ENCODE measurements at regions not wholly inside any gene's neighbourhood (a gene's known extent, or its start where the extent isn't known, plus 50 kb on each side); places are given as distances from the start of the nearest gene placed in this dataset.

- no peak overlapping the region for H3K27ac ChIP-seq (ENCODE audit: insufficient read depth, low read length)
- H3K36me3 ChIP-seq (ENCODE audit: control insufficient read depth, insufficient read depth, low read length): no peaks in the 10 kb centered on the region
- H3K4me3 ChIP-seq (replicated peaks in 1 of 4; ENCODE audit: control extremely low read depth in 1 of 4, insufficient read depth in 1 of 4, low read depth in 3 of 4, low read length in 4 of 4): no peak overlapping the region
- H3K9ac ChIP-seq (ENCODE audit: insufficient read depth, low read length): no peak overlapping the region
- no peaks in the 10 kb centered on the region for H3K27me3 ChIP-seq (ENCODE audit: control insufficient read depth, insufficient read depth, low read length)
- H3K9me3 ChIP-seq (ENCODE audit: control insufficient read depth, insufficient read depth, low read depth, low read length): no peaks in the 10 kb centered on the region
- no peak overlapping the region for H2AFZ ChIP-seq (ENCODE audit: low read length)
- no peaks in the 10 kb centered on the region for H3K4me1 ChIP-seq (ENCODE audit: control insufficient read depth, extremely low read depth, insufficient read depth, low read length)
- H3K79me2 ChIP-seq (ENCODE audit: control insufficient read depth, insufficient read depth, low read length): no peaks in the 10 kb centered on the region
- TF ChIP-seq EZH2 (IDR thresholded peaks at IDR 0.05; ENCODE audit: low read length, missing control alignments): no peak
- H4K20me1 ChIP-seq (ENCODE audit: control insufficient read depth, extremely low read depth, insufficient read depth, low read length): no peaks in the 10 kb centered on the region
- no peak for DNase-seq (ENCODE audit: low read depth in 2 of 2)
- H3K4me2 ChIP-seq (ENCODE audit: extremely low read depth, insufficient read depth, low read length): no peak overlapping the region
These were observed 1041.4 kb downstream of the NTRK3 start for GRCh38 chr15:87215100-87215499.

DNA sequence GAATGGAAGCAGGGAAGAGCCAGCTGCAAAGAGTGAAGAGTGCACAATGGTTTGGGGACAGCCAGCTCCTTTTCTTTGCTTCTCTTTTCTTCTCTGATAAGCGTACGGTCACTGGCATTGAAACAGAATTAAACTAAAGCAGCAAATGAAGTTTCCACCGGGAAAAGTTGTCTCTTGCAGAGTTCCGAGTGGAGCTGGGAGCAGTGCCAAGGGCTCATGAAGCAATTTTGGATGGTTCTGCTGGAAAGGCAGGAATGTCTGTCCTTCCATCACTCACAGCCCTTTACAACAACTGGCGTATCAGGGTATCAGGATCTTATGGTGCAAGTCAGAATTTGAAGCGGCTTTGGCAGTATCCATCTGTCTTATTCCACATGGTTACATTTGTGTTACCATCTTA is 1042.9 kb downstream of the NTRK3 start:
- Histone ChIP-seq H3K9ac (ENCODE audit: insufficient read depth, low read length) (no peak overlapping the region), H3K79me2 (ENCODE audit: control insufficient read depth, insufficient read depth, low read length) (no peaks in the 10 kb centered on the region), H4K20me1 (ENCODE audit: control insufficient read depth, extremely low read depth, insufficient read depth, low read length) (no peaks in the 10 kb centered on the region), H3K27me3 (ENCODE audit: control insufficient read depth, insufficient read depth, low read length) (no peaks in the 10 kb centered on the region), H3K4me1 (ENCODE audit: control insufficient read depth, extremely low read depth, insufficient read depth, low read length) (no peaks in the 10 kb centered on the region), H3K9me3 (ENCODE audit: control insufficient read depth, insufficient read depth, low read depth, low read length) (no peaks in the 10 kb centered on the region), H3K4me3 (replicated peaks in 1 of 4; ENCODE audit: control extremely low read depth in 1 of 4, insufficient read depth in 1 of 4, low read depth in 3 of 4, low read length in 4 of 4) (no peak overlapping the region), H3K36me3 (ENCODE audit: control insufficient read depth, insufficient read depth, low read length) (no peaks in the 10 kb centered on the region), H3K4me2 (ENCODE audit: extremely low read depth, insufficient read depth, low read length) (no peak overlapping the region), H3K27ac (ENCODE audit: insufficient read depth, low read length) (no peak overlapping the region), H2AFZ (ENCODE audit: low read length) (no peak overlapping the region)
- TF ChIP-seq EZH2 (IDR thresholded peaks at IDR 0.05; ENCODE audit: low read length, missing control alignments): no peak
- TF ChIP-seq, protein P1, sequence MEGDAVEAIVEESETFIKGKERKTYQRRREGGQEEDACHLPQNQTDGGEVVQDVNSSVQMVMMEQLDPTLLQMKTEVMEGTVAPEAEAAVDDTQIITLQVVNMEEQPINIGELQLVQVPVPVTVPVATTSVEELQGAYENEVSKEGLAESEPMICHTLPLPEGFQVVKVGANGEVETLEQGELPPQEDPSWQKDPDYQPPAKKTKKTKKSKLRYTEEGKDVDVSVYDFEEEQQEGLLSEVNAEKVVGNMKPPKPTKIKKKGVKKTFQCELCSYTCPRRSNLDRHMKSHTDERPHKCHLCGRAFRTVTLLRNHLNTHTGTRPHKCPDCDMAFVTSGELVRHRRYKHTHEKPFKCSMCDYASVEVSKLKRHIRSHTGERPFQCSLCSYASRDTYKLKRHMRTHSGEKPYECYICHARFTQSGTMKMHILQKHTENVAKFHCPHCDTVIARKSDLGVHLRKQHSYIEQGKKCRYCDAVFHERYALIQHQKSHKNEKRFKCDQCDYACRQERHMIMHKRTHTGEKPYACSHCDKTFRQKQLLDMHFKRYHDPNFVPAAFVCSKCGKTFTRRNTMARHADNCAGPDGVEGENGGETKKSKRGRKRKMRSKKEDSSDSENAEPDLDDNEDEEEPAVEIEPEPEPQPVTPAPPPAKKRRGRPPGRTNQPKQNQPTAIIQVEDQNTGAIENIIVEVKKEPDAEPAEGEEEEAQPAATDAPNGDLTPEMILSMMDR (conservative IDR thresholded peaks at IDR 0.05 in 1 of 2, IDR thresholded peaks at IDR 0.05 in 1 of 2; ENCODE audit: low read depth in 1 of 2, low read length in 2 of 2): no peak
- no peak for DNase-seq (ENCODE audit: low read depth in 2 of 2)

DNA sequence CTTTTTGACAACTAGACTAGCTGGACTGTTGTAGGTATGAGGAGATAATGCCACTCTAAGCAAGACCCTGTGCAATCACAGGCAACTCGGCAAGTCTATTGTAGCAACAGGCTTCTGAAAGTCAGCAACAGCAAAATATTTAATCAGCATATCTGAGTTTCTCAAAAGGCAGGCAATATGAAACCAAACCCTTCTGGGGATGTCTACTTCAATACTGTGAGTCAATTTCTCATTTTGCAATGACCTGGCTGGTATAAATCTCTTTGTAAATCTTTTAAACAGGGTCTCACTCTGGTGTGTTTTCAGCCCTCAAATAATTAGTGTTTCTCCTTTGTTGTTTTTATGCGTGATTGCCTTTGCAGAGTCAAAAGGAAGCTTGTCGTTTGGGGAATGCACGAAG is 1044.5 kb downstream of the NTRK3 start:
- H3K27ac ChIP-seq (ENCODE audit: insufficient read depth, low read length): no peak overlapping the region
- H3K79me2 ChIP-seq (ENCODE audit: control insufficient read depth, insufficient read depth, low read length): no peaks in the 10 kb centered on the region
- TF ChIP-seq, protein P1 (conservative IDR thresholded peaks at IDR 0.05 in 1 of 2, IDR thresholded peaks at IDR 0.05 in 1 of 2; ENCODE audit: low read depth in 1 of 2, low read length in 2 of 2): no peak
- no peak for TF ChIP-seq EZH2 (IDR thresholded peaks at IDR 0.05; ENCODE audit: low read length, missing control alignments)
- H3K36me3 ChIP-seq (ENCODE audit: control insufficient read depth, insufficient read depth, low read length): no peaks in the 10 kb centered on the region
- H3K9me3 ChIP-seq (ENCODE audit: control insufficient read depth, insufficient read depth, low read depth, low read length): no peaks in the 10 kb centered on the region
- H3K4me3 ChIP-seq (replicated peaks in 1 of 4; ENCODE audit: control extremely low read depth in 1 of 4, insufficient read depth in 1 of 4, low read depth in 3 of 4, low read length in 4 of 4): no peak overlapping the region
- no peaks in the 10 kb centered on the region for H3K4me1 ChIP-seq (ENCODE audit: control insufficient read depth, extremely low read depth, insufficient read depth, low read length)
- peak in 1 of 2 donors; percentile 59 for DNase-seq (ENCODE audit: low read depth in 2 of 2)
- no peak overlapping the region for H3K4me2 ChIP-seq (ENCODE audit: extremely low read depth, insufficient read depth, low read length)
- H2AFZ ChIP-seq (ENCODE audit: low read length): no peak overlapping the region
- no peaks in the 10 kb centered on the region for H3K27me3 ChIP-seq (ENCODE audit: control insufficient read depth, insufficient read depth, low read length)
- H4K20me1 ChIP-seq (ENCODE audit: control insufficient read depth, extremely low read depth, insufficient read depth, low read length): no peaks in the 10 kb centered on the region
- no peak overlapping the region for H3K9ac ChIP-seq (ENCODE audit: insufficient read depth, low read length)
